Neural cell (in vitro differentiated cells): ENCODE measurements at regions not wholly inside any gene's neighbourhood (a gene's known extent, or its start where the extent isn't known, plus 50 kb on each side); places are given as distances from the start of the nearest gene placed in this dataset.

Experiments
- H2AFZ ChIP-seq: fragments of 200-600, 300-800 bp; sonication (generic), shearing (Covaris generic); 2 replicates; pipeline ENCODE4 v1.6.0; 2014; ENCODE audit warnings: low read depth, mild to moderate bottlenecking, antibody characterized with exemption, low read length, moderate library complexity
- H3F3A ChIP-seq: fragments of 200-600 bp; shearing (Covaris generic); 2 replicates; pipeline ENCODE4 v1.6.1; 2016; ENCODE audit warnings: mild to moderate bottlenecking, moderate library complexity, mixed read lengths, antibody characterized with exemption, low read length; ENCODE audit not compliant: insufficient read depth, poor library complexity, severe bottlenecking
- H3K27ac ChIP-seq: fragments of 200-600, 300-800 bp; sonication (generic), shearing (Covaris generic); 2 replicates; pipeline ENCODE4 v1.5.1; 2014; ENCODE audit warnings: mild to moderate bottlenecking, low read length, moderate library complexity
- H3K27me3 ChIP-seq: fragments of 300-800, 200-600 bp; sonication (generic), shearing (Covaris generic); 2 replicates; pipeline ENCODE4 v1.6.0; 2014; ENCODE audit warnings: mild to moderate bottlenecking, low read depth, low read length, moderate library complexity; ENCODE audit not compliant: insufficient read depth
- H3K36me3 ChIP-seq: fragments of 300-800, 200-600 bp; sonication (generic), shearing (Covaris generic); 2 replicates; pipeline ENCODE4 v1.5.1; 2014; ENCODE audit warnings: mild to moderate bottlenecking, antibody characterized with exemption, low read length, moderate library complexity; ENCODE audit not compliant: insufficient read depth
- H3K4me2 ChIP-seq: fragments of 300-800, 200-600 bp; sonication (generic), shearing (Covaris generic); 2 replicates; pipeline ENCODE4 v1.6.0; 2014; ENCODE audit warnings: mild to moderate bottlenecking, low read length
- H3K4me3 ChIP-seq: fragments of 300-800, 200-600 bp; sonication (generic), shearing (Covaris generic); 2 replicates; pipeline ENCODE4 v1.5.1; 2014; ENCODE audit warnings: mild to moderate bottlenecking, low read length, moderate library complexity
- H3K79me2 ChIP-seq: fragments of 200-600 bp; shearing (Covaris generic); replicated peaks from 2 replicates; pipeline ENCODE4 v1.6.0; 2014; ENCODE audit warnings: mild to moderate bottlenecking, low read length, moderate library complexity; ENCODE audit not compliant: insufficient read depth
- H3K9ac ChIP-seq: fragments of 300-800, 200-600 bp; sonication (generic), shearing (Covaris generic); 2 replicates; pipeline ENCODE4 v1.6.1; 2016; ENCODE audit warnings: mild to moderate bottlenecking, low read length, mixed read lengths
- H3K9me2 ChIP-seq: fragments of 200-600 bp; shearing (Covaris generic); 2 replicates; pipeline ENCODE4 v1.6.1; 2016; ENCODE audit warnings: mild to moderate bottlenecking, low read length, mixed read lengths; ENCODE audit not compliant: insufficient read depth
- H3K9me3 ChIP-seq: fragments of 200-600, 300-800 bp; sonication (generic), shearing (Covaris generic); 2 replicates; pipeline ENCODE4 v1.6.1; 2016; ENCODE audit warnings: mild to moderate bottlenecking, mixed run types, low read length, moderate library complexity, mixed read lengths
- H4K20me1 ChIP-seq: fragments of 200-600 bp; shearing (Covaris generic); 2 replicates; pipeline ENCODE4 v1.6.1; 2016; ENCODE audit warnings: mild to moderate bottlenecking, mixed run types; ENCODE audit not compliant: insufficient read depth
- EP300 ChIP-seq: fragments of 450-650 bp; conservative IDR thresholded peaks from 2 replicates; pipeline ENCODE4 v1.6.1; 2014; ENCODE audit warnings: antibody characterized with exemption, mild to moderate bottlenecking, moderate library complexity; ENCODE audit not compliant: poor library complexity, severe bottlenecking
- EZH2 ChIP-seq: fragments of 200-600, 300-800 bp; shearing (Covaris generic), sonication (generic); IDR thresholded peaks from 2 replicates; pipeline ENCODE4 v1.6.1; 2014; ENCODE audit warnings: antibody characterized with exemption, low read length, borderline replicate concordance, mild to moderate bottlenecking; ENCODE audit not compliant: insufficient read depth, poor library complexity, severe bottlenecking
- MXI1 ChIP-seq: fragments of 450-650 bp; conservative IDR thresholded peaks from 2 replicates; pipeline ENCODE4 v1.6.1; 2014; ENCODE audit warnings: antibody characterized with exemption, mild to moderate bottlenecking; ENCODE audit not compliant: poor library complexity, severe bottlenecking
- POLR2AphosphoS5 ChIP-seq: IDR thresholded peaks from 2 replicates; pipeline ENCODE4 v1.6.1; 2012
- RAD21 ChIP-seq: fragments of 450-650 bp; conservative IDR thresholded peaks from 2 replicates; pipeline ENCODE4 v1.6.1; 2014; ENCODE audit warnings: antibody characterized with exemption, mild to moderate bottlenecking, moderate library complexity
- REST ChIP-seq: IDR thresholded peaks from 2 replicates; pipeline ENCODE4 v1.6.1; 2012; ENCODE audit warnings: borderline replicate concordance
- SMC3 ChIP-seq: fragments of 450-650 bp; conservative IDR thresholded peaks from 2 replicates; pipeline ENCODE4 v1.6.1; 2014; ENCODE audit warnings: antibody characterized with exemption, mild to moderate bottlenecking, moderate library complexity; ENCODE audit not compliant: poor library complexity
- TAF1 ChIP-seq: IDR thresholded peaks from 2 replicates; pipeline ENCODE4 v1.6.1; 2012; ENCODE audit warnings: low read depth
- TF ChIP-seq, protein P1 (sequence below): fragments of 450-650 bp; IDR thresholded peaks from 2 replicates; pipeline ENCODE4 v1.5.1; 2014; ENCODE audit warnings: antibody characterized with exemption, mild to moderate bottlenecking, moderate library complexity; ENCODE audit not compliant: poor library complexity, severe bottlenecking

DNA sequence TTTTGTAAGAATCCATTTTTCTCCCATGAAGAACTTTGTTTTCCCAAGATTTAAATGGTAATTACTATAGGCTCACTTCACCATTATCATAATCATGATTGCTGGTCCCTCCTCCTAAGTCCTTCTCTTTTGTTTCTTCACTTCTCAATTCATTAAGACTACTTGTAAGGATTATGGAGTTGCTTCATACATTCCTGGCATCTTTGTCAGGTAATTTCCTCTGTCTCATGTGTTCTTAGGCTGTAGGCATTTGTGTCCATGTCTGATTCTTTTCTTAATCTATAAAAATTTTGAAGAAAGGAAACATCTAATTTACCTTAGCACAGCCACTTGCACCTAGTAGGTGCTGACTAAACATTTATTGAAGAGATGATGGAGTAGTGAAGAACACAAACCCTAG is 79.9 kb upstream of the SATB1 start:
- no peak overlapping the region for H3K4me3 ChIP-seq
- H3K79me2 ChIP-seq, result no peaks in the 10 kb centered on the region
- no peak overlapping the region for H3K4me2 ChIP-seq

GRCh38 chr3:18501679-18502343 is 76.7 kb upstream of the SATB1 start:
- Histone ChIP-seq H3K4me2 (no peak overlapping the region), H4K20me1 (no peaks in the 10 kb centered on the region), H3K4me3 (no peak overlapping the region), H3F3A (no peaks in the 10 kb centered on the region), H3K79me2 (no peaks in the 10 kb centered on the region), H3K9me3 (no peaks in the 10 kb centered on the region), H3K36me3 (no peaks in the 10 kb centered on the region), H3K27me3 (no peaks in the 10 kb centered on the region), H3K9ac (no peak overlapping the region), H3K27ac (no peak overlapping the region), H3K9me2 (no peaks in the 10 kb centered on the region), H2AFZ (no peak overlapping the region)
- TF ChIP-seq SMC3 (no peak), POLR2AphosphoS5 (no peak), REST (no peak), EZH2 (no peak), MXI1 (no peak), EP300 (no peak), TAF1 (no peak)

More for the DNA sequence above, 79.9 kb upstream of the SATB1 start:
- Histone ChIP-seq H3F3A (no peaks in the 10 kb centered on the region), H3K9ac (no peak overlapping the region), H2AFZ (no peak overlapping the region), H3K9me3 (no peaks in the 10 kb centered on the region), H3K27me3 (no peaks in the 10 kb centered on the region), H3K27ac (no peak overlapping the region), H4K20me1 (no peaks in the 10 kb centered on the region), H3K36me3 (no peaks in the 10 kb centered on the region), H3K9me2 (no peaks in the 10 kb centered on the region)
- TF ChIP-seq SMC3 (no peak), REST (no peak), MXI1 (no peak), EP300 (no peak), TAF1 (no peak), RAD21 (no peak), EZH2 (no peak), POLR2AphosphoS5 (no peak)
- TF ChIP-seq, protein P1, sequence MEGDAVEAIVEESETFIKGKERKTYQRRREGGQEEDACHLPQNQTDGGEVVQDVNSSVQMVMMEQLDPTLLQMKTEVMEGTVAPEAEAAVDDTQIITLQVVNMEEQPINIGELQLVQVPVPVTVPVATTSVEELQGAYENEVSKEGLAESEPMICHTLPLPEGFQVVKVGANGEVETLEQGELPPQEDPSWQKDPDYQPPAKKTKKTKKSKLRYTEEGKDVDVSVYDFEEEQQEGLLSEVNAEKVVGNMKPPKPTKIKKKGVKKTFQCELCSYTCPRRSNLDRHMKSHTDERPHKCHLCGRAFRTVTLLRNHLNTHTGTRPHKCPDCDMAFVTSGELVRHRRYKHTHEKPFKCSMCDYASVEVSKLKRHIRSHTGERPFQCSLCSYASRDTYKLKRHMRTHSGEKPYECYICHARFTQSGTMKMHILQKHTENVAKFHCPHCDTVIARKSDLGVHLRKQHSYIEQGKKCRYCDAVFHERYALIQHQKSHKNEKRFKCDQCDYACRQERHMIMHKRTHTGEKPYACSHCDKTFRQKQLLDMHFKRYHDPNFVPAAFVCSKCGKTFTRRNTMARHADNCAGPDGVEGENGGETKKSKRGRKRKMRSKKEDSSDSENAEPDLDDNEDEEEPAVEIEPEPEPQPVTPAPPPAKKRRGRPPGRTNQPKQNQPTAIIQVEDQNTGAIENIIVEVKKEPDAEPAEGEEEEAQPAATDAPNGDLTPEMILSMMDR, result no peak
